Ramos (cell line): ENCODE measurements at regions not wholly inside any gene's neighbourhood (a gene's known extent, or its start where the extent isn't known, plus 50 kb on each side); places are given as distances from the start of the nearest gene placed in this dataset.

Experiments used
- in situ Hi-C: fragments of 300-500 bp; cut with MboI; formaldehyde crosslinking; loops from one replicate; pipeline ENCODE4 v1.14.3; 2022; ENCODE audit warnings: low sequenced_read_pairs; ENCODE audit not compliant: unreplicated experiment

DNA sequence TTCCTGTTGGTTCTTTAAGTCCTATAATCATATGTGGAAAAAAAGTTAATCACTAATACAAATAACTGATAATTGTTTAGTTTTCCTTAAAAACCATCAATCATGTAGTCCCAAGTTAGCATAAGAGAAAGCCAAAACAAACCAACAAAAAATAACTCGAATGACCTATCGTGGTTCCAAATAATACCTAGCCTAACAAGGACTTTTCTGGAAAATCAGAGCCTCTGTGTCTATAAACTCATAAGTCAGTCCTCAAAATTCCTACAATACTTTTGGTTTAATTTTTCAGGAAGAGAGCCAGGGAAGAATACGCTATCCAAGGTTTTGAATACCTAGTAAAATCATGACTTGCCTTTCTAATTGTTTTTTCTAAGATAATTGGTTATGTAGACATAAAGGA is 975.3 kb upstream of the SOX9 start:
- in situ Hi-C loops, result no loop called here

DNA sequence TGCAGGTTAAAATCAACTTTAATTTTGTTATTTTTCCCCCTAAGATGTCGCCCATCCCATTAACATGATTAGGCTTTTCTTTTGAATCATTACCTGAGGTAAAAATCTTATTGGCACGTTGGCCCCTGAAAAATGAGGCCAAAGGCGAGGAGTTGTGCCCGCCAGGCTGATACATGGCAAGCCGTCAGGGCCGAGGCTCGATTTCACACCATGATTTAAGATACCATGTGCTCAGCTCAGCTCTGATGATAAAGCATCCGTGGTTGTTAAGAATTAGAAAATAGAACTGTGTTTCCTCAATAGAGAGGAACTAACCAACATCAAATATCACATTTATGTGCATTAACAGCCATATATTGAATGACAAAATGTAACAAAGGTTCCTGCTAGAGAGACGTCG is 972.9 kb upstream of the SOX9 start:
- in situ Hi-C loops, result no loop called here

DNA sequence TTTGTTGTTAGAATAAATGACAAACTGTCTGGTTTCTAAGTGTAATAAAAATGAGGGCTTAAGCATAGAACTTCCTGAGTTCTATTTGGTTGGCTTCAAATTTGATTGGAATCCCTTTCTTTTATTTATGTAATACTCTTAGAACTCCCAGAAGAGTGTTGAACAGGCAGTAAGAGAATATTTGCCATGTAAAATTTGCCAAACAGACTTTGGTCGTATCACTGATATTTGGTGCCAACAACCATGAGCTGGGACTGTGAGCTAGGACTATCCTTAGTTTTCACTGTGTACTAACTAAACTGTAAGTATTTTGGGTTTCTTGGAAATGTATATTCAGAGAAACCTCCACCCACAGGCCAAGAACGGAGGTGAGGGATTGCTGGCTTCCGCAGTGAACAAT is 971.2 kb upstream of the SOX9 start:
- in situ Hi-C loops, result no loop called here

GRCh38 chr17:71157297-71157696 is 963.5 kb upstream of the SOX9 start:
- in situ Hi-C loops, result no loop called here

DNA sequence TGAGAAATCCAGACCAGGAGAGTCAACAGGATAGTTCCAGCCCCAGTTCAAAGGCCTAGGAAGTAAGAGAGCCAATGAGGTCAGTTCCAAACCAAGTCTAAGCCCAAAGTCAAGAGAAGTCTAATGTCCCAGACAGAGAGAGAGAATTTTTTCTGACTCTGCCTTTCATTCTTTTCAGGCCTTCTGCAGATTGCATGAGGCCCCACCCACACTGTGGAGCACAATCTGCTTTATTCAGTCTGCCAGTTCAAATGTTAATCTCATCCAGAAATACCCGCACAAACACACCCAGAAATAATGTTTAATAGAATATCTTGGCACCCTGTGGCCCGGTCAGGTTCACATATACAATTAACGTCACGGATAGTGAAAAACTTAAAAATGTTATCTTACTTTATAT is 962.4 kb upstream of the SOX9 start:
- in situ Hi-C loops, result no loop called here

GRCh38 chr17:71163121-71163812 is 957.6 kb upstream of the SOX9 start:
- in situ Hi-C loops, result no loop called here

DNA sequence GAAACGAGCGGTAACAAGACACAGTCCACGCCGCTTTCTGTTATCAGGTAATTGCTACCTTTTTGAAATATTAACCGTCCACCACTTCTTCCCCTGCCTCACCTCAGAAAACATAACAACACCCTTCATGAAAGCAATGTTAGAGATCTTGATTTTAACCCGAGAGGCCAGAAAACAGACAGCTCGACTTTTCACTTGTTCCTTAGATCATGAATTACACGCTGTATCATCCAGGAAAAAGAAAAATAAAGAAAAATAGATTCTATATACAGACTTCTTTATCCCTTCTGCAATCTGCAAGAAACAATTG is 957.1 kb upstream of the SOX9 start:
- in situ Hi-C loops, result no loop called here

DNA sequence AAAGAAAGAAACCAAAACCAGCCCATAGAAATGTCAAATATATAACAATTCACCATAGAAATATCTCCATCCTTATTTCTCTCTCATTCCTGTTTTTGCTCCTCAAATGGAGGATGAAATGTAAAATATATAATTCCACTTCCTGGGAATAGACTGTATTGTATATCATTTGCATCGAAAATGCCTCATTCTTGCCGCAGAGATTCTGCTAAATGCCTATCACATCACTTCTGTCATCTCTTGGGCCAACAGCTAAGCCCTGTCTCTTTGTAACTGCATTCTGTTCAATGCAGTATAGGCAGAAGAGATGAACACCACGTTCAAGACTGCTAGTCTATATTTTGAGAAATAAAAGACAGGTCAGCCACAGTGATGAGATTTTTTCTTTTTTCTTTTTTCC is 956.3 kb upstream of the SOX9 start:
- in situ Hi-C loops, result no loop called here

DNA sequence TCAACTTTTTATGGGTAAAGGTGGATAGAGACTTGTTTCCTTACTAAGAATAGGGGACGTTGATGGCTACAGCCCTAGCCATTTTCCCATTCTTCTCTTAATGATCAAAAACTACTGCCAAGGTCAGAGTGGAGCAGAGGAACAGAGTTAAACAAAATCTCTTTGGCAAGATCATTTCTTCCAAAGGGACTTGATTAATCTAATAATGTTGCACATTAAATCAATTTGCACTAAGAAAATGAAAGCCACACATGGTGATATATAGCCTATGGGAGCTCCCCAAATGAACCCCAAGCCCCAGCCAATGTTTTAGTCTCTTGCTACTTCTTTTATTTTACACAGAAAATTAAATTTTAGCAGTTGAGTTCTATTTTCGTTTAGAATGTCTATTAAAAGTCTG is 954.5 kb upstream of the SOX9 start:
- in situ Hi-C loops, result no loop called here

DNA sequence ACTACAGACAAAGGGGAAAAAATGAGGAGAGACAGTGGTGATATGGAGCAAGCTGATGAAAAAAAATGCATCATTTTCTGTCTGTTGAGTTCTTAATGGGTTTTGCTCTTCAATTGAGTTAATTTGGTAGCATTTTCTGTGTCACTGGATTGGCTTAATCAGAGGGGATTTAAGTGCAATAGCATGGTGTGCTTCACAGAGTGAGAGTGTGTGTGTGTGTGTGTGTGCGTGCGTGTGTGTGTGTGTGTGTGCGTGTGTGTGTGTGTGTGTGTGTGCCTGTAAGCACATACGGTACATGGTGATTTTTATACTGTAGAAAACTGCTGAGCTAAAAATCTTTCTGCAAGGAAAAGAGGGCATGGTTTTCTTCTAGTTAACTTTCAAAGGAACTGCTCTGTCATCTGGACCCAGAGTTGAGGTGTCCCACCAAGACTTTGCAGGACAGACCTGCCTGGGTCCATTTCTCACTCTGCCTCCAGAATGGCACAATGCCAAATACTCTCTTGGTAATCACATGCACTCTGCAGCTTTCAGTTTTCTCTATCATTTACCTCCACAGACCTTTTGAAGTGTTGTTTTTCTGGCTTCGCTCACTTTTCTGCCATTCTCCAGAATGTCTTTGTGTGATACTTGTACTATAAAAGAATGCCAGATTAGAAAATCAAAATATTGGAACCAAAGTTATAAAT is 952.6 kb upstream of the SOX9 start:
- in situ Hi-C loops, result no loop called here

GRCh38 chr17:71170070-71170469 is 950.8 kb upstream of the SOX9 start:
- in situ Hi-C loops, result no loop called here

DNA sequence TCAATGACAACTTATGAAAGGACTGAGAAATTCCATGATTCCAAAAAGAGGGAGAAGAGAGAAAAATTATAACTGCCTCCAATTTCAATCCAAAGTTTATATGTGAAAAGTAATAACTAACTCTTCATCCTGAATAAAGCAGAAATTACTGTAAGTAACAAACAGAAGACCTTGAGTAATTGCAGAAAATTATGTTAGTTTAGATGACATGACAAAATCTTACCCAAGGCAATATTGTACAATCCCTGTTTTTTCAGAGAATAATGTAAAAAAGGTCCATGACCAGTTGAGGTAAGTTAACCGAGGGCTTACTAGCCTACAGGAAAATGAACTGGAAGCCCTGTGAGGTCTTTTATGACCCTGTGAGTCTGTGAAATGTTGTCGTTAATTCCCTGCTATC is 949.5 kb upstream of the SOX9 start:
- in situ Hi-C loops, result no loop called here

GRCh38 chr17:71173991-71174390 is 946.8 kb upstream of the SOX9 start:
- in situ Hi-C loops, result no loop called here

DNA sequence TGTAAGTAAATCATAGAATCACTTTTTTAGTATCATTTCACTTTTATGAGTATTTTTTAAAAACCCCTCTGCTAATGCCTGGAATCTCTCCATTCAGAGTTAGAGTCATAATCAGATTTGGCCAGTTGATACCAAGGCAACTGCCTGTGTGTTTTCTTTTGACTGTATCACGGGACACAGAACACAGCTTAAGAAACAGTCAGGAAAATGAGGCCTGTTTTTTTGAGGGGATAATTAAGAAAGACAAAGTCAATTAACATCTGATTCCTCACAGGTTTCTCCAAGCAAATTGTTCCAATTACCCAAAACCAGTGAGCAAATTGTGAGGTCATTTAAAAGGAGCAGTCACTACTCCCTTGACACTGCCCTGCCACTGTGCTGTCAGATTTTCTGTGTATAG is 944.5 kb upstream of the SOX9 start:
- in situ Hi-C loops, result no loop called here

- in situ Hi-C loops, result no loop called here
These were observed 943.8 kb upstream of the SOX9 start for GRCh38 chr17:71176928-71177443.

- in situ Hi-C loops, result no loop called here
These were observed 939.9 kb upstream of the SOX9 start for GRCh38 chr17:71180801-71181385.

GRCh38 chr17:71183066-71183660 is 937.7 kb upstream of the SOX9 start:
- in situ Hi-C loops, result no loop called here

DNA sequence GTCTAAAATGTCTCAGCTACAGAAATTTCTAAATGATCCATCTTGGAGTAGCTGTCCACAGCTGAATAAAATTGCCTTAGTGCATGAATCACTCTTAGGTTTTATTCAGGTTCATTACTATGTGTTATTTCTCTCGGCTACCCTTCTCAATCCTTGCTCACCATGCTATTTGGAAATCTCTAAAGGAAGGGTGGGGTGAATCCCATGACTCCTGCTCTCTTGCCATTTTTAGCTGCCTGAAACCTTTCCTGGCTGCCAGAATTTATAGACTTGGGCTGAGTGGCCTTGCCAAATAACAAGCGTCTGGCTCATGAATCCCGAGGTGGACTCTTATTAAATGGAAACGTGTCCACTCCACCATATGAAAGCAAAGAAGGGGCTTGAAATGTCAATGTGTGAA is 936.1 kb upstream of the SOX9 start:
- in situ Hi-C loops, result no loop called here

DNA sequence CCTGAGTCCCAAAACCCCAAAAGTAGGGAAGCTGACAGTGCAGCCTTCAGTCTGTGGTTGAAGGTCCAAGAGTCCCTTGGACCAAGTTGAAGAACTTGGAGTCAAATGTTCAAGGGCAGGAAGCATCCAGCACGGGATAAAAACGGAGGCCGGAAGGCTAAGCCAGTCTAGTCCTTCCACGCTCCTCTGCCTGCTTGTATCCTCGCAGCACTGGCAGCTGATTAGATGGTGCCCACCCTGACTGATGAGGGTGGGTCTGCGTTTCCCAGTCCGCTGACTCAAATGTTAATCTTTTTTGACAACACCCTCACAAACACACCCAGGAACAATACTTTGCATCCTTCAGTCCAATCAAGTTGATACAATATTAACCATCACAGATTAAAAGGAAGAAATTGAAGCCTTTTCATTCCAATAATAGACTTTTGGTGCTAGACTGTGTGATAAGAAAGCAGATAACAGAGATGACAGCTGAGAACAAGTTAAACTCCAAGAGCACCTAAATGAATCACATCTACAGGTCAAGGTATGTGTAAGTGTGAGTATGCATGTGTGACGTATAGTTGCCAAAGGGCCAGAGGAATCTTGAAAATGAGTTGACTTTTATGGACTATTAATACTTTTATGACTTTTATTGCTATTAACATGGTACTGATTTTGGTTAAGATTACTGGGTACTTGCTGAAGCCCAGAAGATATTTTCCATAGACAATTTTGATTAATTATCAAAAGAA is 933.5 kb upstream of the SOX9 start:
- in situ Hi-C loops, result no loop called here

DNA sequence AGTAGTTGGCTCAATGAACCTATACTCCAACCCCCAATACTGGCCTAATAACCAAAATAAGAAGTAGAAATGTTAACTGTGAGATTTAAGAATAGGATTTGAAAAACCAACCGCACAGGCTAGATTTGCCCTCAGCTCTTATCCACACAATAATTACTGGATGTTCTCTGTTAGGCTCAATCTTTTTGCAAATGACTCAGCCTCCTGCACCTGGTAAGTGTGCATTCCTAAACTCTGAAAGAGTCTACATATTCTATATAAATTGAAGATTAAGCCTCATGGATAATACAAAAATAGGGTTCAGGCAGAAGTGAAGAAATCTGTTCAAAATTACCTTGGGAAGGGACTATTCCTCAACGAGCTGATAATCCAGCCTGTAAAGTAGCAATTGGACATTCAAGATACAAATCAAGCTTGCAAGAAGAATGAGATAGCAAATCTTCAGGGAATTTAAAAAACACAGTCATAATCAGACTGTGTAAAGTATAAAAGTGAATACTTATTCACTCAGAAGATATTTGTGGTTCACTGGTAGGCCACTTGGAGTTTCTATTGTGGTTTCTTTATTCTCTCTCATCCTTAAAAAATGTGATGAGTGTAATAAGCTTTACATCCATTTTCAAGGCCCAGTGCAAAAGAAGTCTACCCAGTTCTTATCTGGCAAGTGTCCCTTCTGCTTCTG is 931.9 kb upstream of the SOX9 start:
- in situ Hi-C loops, result no loop called here
